Osteoblast (primary cell): ENCODE measurements at regions not wholly inside any gene's neighbourhood (a gene's known extent, or its start where the extent isn't known, plus 50 kb on each side); places are given as distances from the start of the nearest gene placed in this dataset.

Experiments
- DNase-seq: peaks from one replicate; pipeline ENCODE4 v3.0.0; 2011; ENCODE audit warnings: low spot score, mixed read lengths; ENCODE audit not compliant: insufficient read length; ENCODE audit errors: missing footprints
- H2AFZ ChIP-seq: 2 replicates; pipeline ENCODE4 v1.6.0; 2011; ENCODE audit warnings: mild to moderate bottlenecking, low read length
- H3K27ac ChIP-seq: 2 replicates; pipeline ENCODE4 v1.5.1; 2011; ENCODE audit warnings: mild to moderate bottlenecking, low read depth, low read length, moderate library complexity
- H3K27me3 ChIP-seq: 2 replicates; pipeline ENCODE4 v1.6.0; 2012; ENCODE audit warnings: mild to moderate bottlenecking, control low read depth, inconsistent platforms, low read length, moderate library complexity; ENCODE audit not compliant: insufficient read depth
- H3K36me3 ChIP-seq: 2 replicates; pipeline ENCODE4 v1.5.1; 2011; ENCODE audit warnings: mild to moderate bottlenecking, low read length, control low read depth, moderate library complexity; ENCODE audit not compliant: insufficient read depth
- H3K4me1 ChIP-seq: 2 replicates; pipeline ENCODE4 v1.5.1; 2011; ENCODE audit warnings: mild to moderate bottlenecking, low read length, control low read depth, moderate library complexity; ENCODE audit not compliant: insufficient read depth
- H3K4me2 ChIP-seq: 2 replicates; pipeline ENCODE4 v1.6.0; 2011; ENCODE audit warnings: mild to moderate bottlenecking, low read length; ENCODE audit not compliant: insufficient read depth
- H3K4me3 ChIP-seq: fragments of 200-600 bp; sonication (generic); 3 replicates; pipeline ENCODE4 v1.5.1; 2012; ENCODE audit warnings: mild to moderate bottlenecking, low read length, inconsistent platforms; ENCODE audit not compliant: insufficient read depth
- H3K79me2 ChIP-seq: 2 replicates; pipeline ENCODE4 v1.6.0; 2012; ENCODE audit warnings: mild to moderate bottlenecking, low read length, control low read depth, inconsistent platforms; ENCODE audit not compliant: insufficient read depth
- H3K9me3 ChIP-seq: 2 replicates; pipeline ENCODE4 v1.5.1; 2011; ENCODE audit warnings: low read depth, low read length, control low read depth
- H4K20me1 ChIP-seq: 2 replicates; pipeline ENCODE4 v1.6.0; 2012; ENCODE audit warnings: mild to moderate bottlenecking, low read length, control low read depth; ENCODE audit not compliant: insufficient read depth
- CTCF ChIP-seq: IDR thresholded peaks from 2 replicates; pipeline ENCODE4 v1.5.1; 2011; ENCODE audit warnings: mild to moderate bottlenecking, low read depth, low read length, moderate library complexity; ENCODE audit errors: extremely low read depth

GRCh38 chr13:22861958-22862466 lies 318.8 kb upstream of the SGCG start:
- H3K4me2 ChIP-seq: no peak overlapping the region
- no peaks in the 10 kb centered on the region for H3K4me1 ChIP-seq
- no peaks in the 10 kb centered on the region for H3K9me3 ChIP-seq
- no peak overlapping the region for H3K27ac ChIP-seq
- no peak for DNase-seq
- no peaks in the 10 kb centered on the region for H3K36me3 ChIP-seq
- no peak for TF ChIP-seq CTCF
- H3K79me2 ChIP-seq: no peaks in the 10 kb centered on the region
- H3K27me3 ChIP-seq: no peaks in the 10 kb centered on the region
- H2AFZ ChIP-seq: no peak overlapping the region
- no peak overlapping the region for H3K4me3 ChIP-seq
- H4K20me1 ChIP-seq: no peaks in the 10 kb centered on the region

- H3K9me3 ChIP-seq: no peaks in the 10 kb centered on the region
- no peak for TF ChIP-seq CTCF
- no peaks in the 10 kb centered on the region for H3K36me3 ChIP-seq
- H3K4me2 ChIP-seq: no peak overlapping the region
- H4K20me1 ChIP-seq: no peaks in the 10 kb centered on the region
- H3K27ac ChIP-seq: no peak overlapping the region
- no peaks in the 10 kb centered on the region for H3K27me3 ChIP-seq
- no peaks in the 10 kb centered on the region for H3K79me2 ChIP-seq
- no peak overlapping the region for H2AFZ ChIP-seq
- no peak for DNase-seq
- no peak overlapping the region for H3K4me3 ChIP-seq
- no peaks in the 10 kb centered on the region for H3K4me1 ChIP-seq
Measured at GRCh38 chr13:22862478-22862877, 318.3 kb upstream of the SGCG start.

- Histone ChIP-seq H3K4me3 (no peak overlapping the region), H3K4me1 (no peaks in the 10 kb centered on the region), H3K9me3 (no peaks in the 10 kb centered on the region), H3K36me3 (no peaks in the 10 kb centered on the region), H3K27ac (no peak overlapping the region), H3K79me2 (no peaks in the 10 kb centered on the region), H3K4me2 (no peak overlapping the region), H2AFZ (no peak overlapping the region), H3K27me3 (no peaks in the 10 kb centered on the region), H4K20me1 (no peaks in the 10 kb centered on the region)
- TF ChIP-seq CTCF: no peak
- no peak for DNase-seq
Measured at GRCh38 chr13:22866221-22866620, 314.6 kb upstream of the SGCG start.

GRCh38 chr13:22871231-22871630 lies 309.5 kb upstream of the SGCG start:
- no peak overlapping the region for H3K4me2 ChIP-seq
- no peak for TF ChIP-seq CTCF

More at GRCh38 chr13:22871231-22871630, 309.5 kb upstream of the SGCG start:
- H3K4me1 ChIP-seq: no peaks in the 10 kb centered on the region
- H2AFZ ChIP-seq: no peak overlapping the region
- H3K36me3 ChIP-seq: no peaks in the 10 kb centered on the region
- no peaks in the 10 kb centered on the region for H3K79me2 ChIP-seq
- H3K9me3 ChIP-seq: no peaks in the 10 kb centered on the region
- DNase-seq: no peak
- no peaks in the 10 kb centered on the region for H3K27me3 ChIP-seq
- H3K27ac ChIP-seq: no peak overlapping the region
- no peak overlapping the region for H3K4me3 ChIP-seq
- H4K20me1 ChIP-seq: no peaks in the 10 kb centered on the region
